GM23338 (cell line): ENCODE measurements at regions not wholly inside any gene's neighbourhood (a gene's known extent, or its start where the extent isn't known, plus 50 kb on each side); places are given as distances from the start of the nearest gene placed in this dataset.

ENCODE experiments used
- ATAC-seq: fragments of 200-7000 bp; cut with Tn5 transposase; 3 replicates; pipeline ENCODE4 v1.9.1; 2020
- DNase-seq: peaks from one replicate; pipeline ENCODE4 v3.0.0-alpha.2; 2015; ENCODE audit warnings: low spot score
- H2AFZ ChIP-seq: fragments of 200-600 bp; sonication (generic); 2 replicates; pipeline ENCODE4 v1.8.0; 2016; ENCODE audit warnings: antibody characterized with exemption, mild to moderate bottlenecking, moderate library complexity
- H3F3A ChIP-seq: fragments of 200-600 bp; sonication (generic); replicated peaks from 2 replicates; pipeline ENCODE4 v1.8.0; 2017; ENCODE audit warnings: antibody characterized with exemption, mixed run types, low read depth
- H3K27ac ChIP-seq: fragments of 200-600 bp; sonication (generic); 2 replicates; pipeline ENCODE4 v1.6.1; 2016; ENCODE audit warnings: low read depth
- H3K27me3 ChIP-seq: fragments of 200-600 bp; sonication (generic); 2 replicates; pipeline ENCODE4 v1.8.0; 2016; ENCODE audit warnings: mild to moderate bottlenecking, mixed run types, moderate library complexity; ENCODE audit not compliant: insufficient read depth
- H3K36me3 ChIP-seq: fragments of 200-600 bp; sonication (generic); 2 replicates; pipeline ENCODE4 v1.8.0; 2016; ENCODE audit warnings: mild to moderate bottlenecking; ENCODE audit not compliant: insufficient read depth
- H3K4me1 ChIP-seq: fragments of 200-600 bp; sonication (generic); 2 replicates; pipeline ENCODE4 v1.8.0; 2016; ENCODE audit warnings: mild to moderate bottlenecking, moderate library complexity; ENCODE audit not compliant: insufficient read depth
- H3K4me2 ChIP-seq: fragments of 200-600 bp; sonication (generic); 2 replicates; pipeline ENCODE4 v1.7.1; 2017; ENCODE audit warnings: mixed run types
- H3K4me3 ChIP-seq: fragments of 200-600 bp; sonication (generic); 2 replicates; pipeline ENCODE4 v1.6.1; 2016; ENCODE audit warnings: mixed run types
- H3K79me2 ChIP-seq: fragments of 200-600 bp; sonication (generic); replicated peaks from 2 replicates; pipeline ENCODE4 v1.8.0; 2017; ENCODE audit warnings: mild to moderate bottlenecking; ENCODE audit not compliant: insufficient read depth
- H3K9me2 ChIP-seq: fragments of 200-600 bp; sonication (generic); 2 replicates; pipeline ENCODE4 v1.8.0; 2017; ENCODE audit not compliant: insufficient read depth
- H4K20me1 ChIP-seq: fragments of 200-600 bp; sonication (generic); replicated peaks from 2 replicates; pipeline ENCODE4 v1.8.0; 2017; ENCODE audit warnings: mild to moderate bottlenecking; ENCODE audit not compliant: insufficient read depth
- H3K27ac Mint-ChIP-seq: 2 replicates; pipeline ENCODE4 v1.8.0; 2020; ENCODE audit warnings: inconsistent platforms, mild to moderate bottlenecking, moderate library complexity, mixed read lengths
- H3K27me3 Mint-ChIP-seq: 3 replicates; pipeline ENCODE4 v1.8.0; 2022; ENCODE audit warnings: low read depth, mild to moderate bottlenecking, moderate library complexity, mixed read lengths, inconsistent platforms; ENCODE audit not compliant: insufficient read depth, poor library complexity
- H3K36me3 Mint-ChIP-seq: 3 replicates; pipeline ENCODE4 v1.8.0; 2021; ENCODE audit warnings: low read depth, mild to moderate bottlenecking, inconsistent platforms, moderate library complexity, mixed read lengths
- H3K4me1 Mint-ChIP-seq: 3 replicates; pipeline ENCODE4 v1.8.0; 2020; ENCODE audit warnings: mild to moderate bottlenecking, inconsistent platforms, mixed read lengths
- H3K4me3 Mint-ChIP-seq: 3 replicates; pipeline ENCODE4 v1.8.0; 2021; ENCODE audit warnings: moderate library complexity, mild to moderate bottlenecking, inconsistent platforms, mixed read lengths
- H3K9me3 Mint-ChIP-seq: 3 replicates; pipeline ENCODE4 v1.8.0; 2020; ENCODE audit warnings: moderate library complexity, mild to moderate bottlenecking, inconsistent platforms, mixed read lengths
- CTCF ChIP-seq, 2 experiments: fragments of 200-600 bp in 1 of 2; sonication (generic) in 1 of 2; conservative IDR thresholded peaks; 2 replicates each; pipeline versions ENCODE4 v1.5.1 to v1.6.1; 2016 to 2017; ENCODE audit warnings: antibody characterized with exemption in 2 of 2, low read depth in 2 of 2, mild to moderate bottlenecking in 2 of 2, moderate library complexity in 1 of 2
- JUNB ChIP-seq: IDR thresholded peaks from one replicate; pipeline ENCODE4 v1.6.1; 2016; ENCODE audit warnings: antibody characterized with exemption; ENCODE audit not compliant: unreplicated experiment
- STAT1 ChIP-seq: IDR thresholded peaks from one replicate; pipeline ENCODE4 v1.6.1; 2016; ENCODE audit warnings: antibody characterized with exemption; ENCODE audit not compliant: unreplicated experiment
- ZNF114 ChIP-seq: fragments of 250-450 bp; sonication (Bioruptor Pico); IDR thresholded peaks from 2 replicates; pipeline ENCODE4 v1.5.0; 2020; ENCODE audit warnings: mild to moderate bottlenecking, moderate library complexity
- TF ChIP-seq, protein P1 (sequence below): fragments of 250-450 bp; sonication (Bioruptor Pico); IDR thresholded peaks from 2 replicates; pipeline ENCODE4 v1.5.0; 2020; ENCODE audit warnings: mild to moderate bottlenecking, moderate library complexity
- TF ChIP-seq, protein P2 (sequence below): IDR thresholded peaks from 2 replicates; pipeline ENCODE4 v1.6.1; 2016; ENCODE audit warnings: antibody characterized with exemption

GRCh38 chr6:7672066-7673062 is 53.5 kb upstream of the BMP6 start (continued):
- TF ChIP-seq, protein P1, sequence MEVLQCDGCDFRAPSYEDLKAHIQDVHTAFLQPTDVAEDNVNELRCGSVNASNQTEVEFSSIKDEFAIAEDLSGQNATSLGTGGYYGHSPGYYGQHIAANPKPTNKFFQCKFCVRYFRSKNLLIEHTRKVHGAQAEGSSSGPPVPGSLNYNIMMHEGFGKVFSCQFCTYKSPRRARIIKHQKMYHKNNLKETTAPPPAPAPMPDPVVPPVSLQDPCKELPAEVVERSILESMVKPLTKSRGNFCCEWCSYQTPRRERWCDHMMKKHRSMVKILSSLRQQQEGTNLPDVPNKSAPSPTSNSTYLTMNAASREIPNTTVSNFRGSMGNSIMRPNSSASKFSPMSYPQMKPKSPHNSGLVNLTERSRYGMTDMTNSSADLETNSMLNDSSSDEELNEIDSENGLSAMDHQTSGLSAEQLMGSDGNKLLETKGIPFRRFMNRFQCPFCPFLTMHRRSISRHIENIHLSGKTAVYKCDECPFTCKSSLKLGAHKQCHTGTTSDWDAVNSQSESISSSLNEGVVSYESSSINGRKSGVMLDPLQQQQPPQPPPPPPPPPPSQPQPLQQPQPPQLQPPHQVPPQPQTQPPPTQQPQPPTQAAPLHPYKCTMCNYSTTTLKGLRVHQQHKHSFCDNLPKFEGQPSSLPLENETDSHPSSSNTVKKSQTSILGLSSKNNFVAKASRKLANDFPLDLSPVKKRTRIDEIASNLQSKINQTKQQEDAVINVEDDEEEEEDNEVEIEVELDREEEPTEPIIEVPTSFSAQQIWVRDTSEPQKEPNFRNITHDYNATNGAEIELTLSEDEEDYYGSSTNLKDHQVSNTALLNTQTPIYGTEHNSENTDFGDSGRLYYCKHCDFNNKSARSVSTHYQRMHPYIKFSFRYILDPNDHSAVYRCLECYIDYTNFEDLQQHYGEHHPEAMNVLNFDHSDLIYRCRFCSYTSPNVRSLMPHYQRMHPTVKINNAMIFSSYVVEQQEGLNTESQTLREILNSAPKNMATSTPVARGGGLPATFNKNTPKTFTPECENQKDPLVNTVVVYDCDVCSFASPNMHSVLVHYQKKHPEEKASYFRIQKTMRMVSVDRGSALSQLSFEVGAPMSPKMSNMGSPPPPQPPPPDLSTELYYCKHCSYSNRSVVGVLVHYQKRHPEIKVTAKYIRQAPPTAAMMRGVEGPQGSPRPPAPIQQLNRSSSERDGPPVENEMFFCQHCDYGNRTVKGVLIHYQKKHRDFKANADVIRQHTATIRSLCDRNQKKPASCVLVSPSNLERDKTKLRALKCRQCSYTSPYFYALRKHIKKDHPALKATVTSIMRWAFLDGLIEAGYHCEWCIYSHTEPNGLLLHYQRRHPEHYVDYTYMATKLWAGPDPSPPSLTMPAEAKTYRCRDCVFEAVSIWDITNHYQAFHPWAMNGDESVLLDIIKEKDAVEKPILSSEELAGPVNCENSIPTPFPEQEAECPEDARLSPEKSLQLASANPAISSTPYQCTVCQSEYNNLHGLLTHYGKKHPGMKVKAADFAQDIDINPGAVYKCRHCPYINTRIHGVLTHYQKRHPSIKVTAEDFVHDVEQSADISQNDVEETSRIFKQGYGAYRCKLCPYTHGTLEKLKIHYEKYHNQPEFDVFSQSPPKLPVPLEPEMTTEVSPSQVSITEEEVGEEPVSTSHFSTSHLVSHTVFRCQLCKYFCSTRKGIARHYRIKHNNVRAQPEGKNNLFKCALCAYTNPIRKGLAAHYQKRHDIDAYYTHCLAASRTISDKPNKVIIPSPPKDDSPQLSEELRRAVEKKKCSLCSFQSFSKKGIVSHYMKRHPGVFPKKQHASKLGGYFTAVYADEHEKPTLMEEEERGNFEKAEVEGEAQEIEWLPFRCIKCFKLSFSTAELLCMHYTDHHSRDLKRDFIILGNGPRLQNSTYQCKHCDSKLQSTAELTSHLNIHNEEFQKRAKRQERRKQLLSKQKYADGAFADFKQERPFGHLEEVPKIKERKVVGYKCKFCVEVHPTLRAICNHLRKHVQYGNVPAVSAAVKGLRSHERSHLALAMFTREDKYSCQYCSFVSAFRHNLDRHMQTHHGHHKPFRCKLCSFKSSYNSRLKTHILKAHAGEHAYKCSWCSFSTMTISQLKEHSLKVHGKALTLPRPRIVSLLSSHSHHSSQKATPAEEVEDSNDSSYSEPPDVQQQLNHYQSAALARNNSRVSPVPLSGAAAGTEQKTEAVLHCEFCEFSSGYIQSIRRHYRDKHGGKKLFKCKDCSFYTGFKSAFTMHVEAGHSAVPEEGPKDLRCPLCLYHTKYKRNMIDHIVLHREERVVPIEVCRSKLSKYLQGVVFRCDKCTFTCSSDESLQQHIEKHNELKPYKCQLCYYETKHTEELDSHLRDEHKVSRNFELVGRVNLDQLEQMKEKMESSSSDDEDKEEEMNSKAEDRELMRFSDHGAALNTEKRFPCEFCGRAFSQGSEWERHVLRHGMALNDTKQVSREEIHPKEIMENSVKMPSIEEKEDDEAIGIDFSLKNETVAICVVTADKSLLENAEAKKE (CRISPR knock-in tag), result no peak

GRCh38 chr6:7673063-7673536 is 52.8 kb upstream of the BMP6 start:
- Histone ChIP-seq H3F3A (no peaks in the 10 kb centered on the region), H2AFZ (peak overlapping the region; percentile 95), H3K27ac (no peak overlapping the region), H3K36me3 (no peaks in the 10 kb centered on the region), H3K4me3 (peak overlapping the region; percentile 49), H3K4me2 (peak overlapping the region; percentile 74), H3K27me3 (no peaks in the 10 kb centered on the region; the same call in 1 of the 2 replicates), H3K9me2 (no peaks in the 10 kb centered on the region), H3K4me1 (0 out of 2 replicates have a peak, but pooled peaks cover 4% of the 10 kb centered on the region), H4K20me1 (no peaks in the 10 kb centered on the region), H3K79me2 (no peaks in the 10 kb centered on the region)
- ATAC-seq, result peak; percentile 96
- H3K9me3 Mint-ChIP-seq, result no peaks in the 10 kb centered on the region
- peak overlapping the region; percentile 58 for H3K4me3 Mint-ChIP-seq
- DNase-seq, result peak; percentile 87
- H3K4me1 Mint-ChIP-seq, result peaks cover 9% of the 10 kb centered on the region
- no peaks in the 10 kb centered on the region for H3K36me3 Mint-ChIP-seq
- no peak overlapping the region for H3K27ac Mint-ChIP-seq
- peaks cover 5% of the 10 kb centered on the region for H3K27me3 Mint-ChIP-seq
- no peak for TF ChIP-seq ZNF114 (CRISPR knock-in tag)
- TF ChIP-seq CTCF (conservative IDR thresholded peaks at IDR 0.05; ENCODE audit: low read depth in 2 of 2), result peak; percentile 44 to 77
- no peak for TF ChIP-seq STAT1
- TF ChIP-seq, protein P2, sequence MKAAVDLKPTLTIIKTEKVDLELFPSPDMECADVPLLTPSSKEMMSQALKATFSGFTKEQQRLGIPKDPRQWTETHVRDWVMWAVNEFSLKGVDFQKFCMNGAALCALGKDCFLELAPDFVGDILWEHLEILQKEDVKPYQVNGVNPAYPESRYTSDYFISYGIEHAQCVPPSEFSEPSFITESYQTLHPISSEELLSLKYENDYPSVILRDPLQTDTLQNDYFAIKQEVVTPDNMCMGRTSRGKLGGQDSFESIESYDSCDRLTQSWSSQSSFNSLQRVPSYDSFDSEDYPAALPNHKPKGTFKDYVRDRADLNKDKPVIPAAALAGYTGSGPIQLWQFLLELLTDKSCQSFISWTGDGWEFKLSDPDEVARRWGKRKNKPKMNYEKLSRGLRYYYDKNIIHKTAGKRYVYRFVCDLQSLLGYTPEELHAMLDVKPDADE, result 0 out of 2 replicates have a peak, but pooled peaks have one; percentile 14
- no peak for TF ChIP-seq JUNB
